ENCODE measurements at regions not wholly inside any gene's neighbourhood (a gene's known extent, or its start where the extent isn't known, plus 50 kb on each side); places are given as distances from the start of the nearest gene placed in this dataset.

- no peak for TF ChIP-seq POLR2AphosphoS5 (IDR thresholded peaks at IDR 0.05; ENCODE audit: low read depth, low read length)
- TF ChIP-seq TAF1 (IDR thresholded peaks at IDR 0.05; ENCODE audit: low read depth, low read length), result no peak
- no peak for TF ChIP-seq POLR2A (IDR thresholded peaks at IDR 0.05; ENCODE audit: low read depth, low read length)
- no peak for TF ChIP-seq PAX5 (IDR thresholded peaks at IDR 0.05; ENCODE audit: insufficient read depth, low read length, severe bottlenecking)
- no peak for TF ChIP-seq POU2F2 (IDR thresholded peaks at IDR 0.05; ENCODE audit: low read depth, low read length)
- TF ChIP-seq SPI1 (IDR thresholded peaks at IDR 0.05; ENCODE audit: low read depth, low read length), result no peak
These were observed 126.5 kb upstream of the HABP2 start for GRCh38 chr10:113426181-113426877.

Data from GM12891 (cell line).